ENCODE measurements at regions not wholly inside any gene's neighbourhood (a gene's known extent, or its start where the extent isn't known, plus 50 kb on each side); places are given as distances from the start of the nearest gene placed in this dataset.

GRCh38 chr18:75679331-75679730 is 251.8 kb upstream of the SMIM21 start:
- no peaks in the 10 kb centered on the region for H3K4me1 ChIP-seq (ENCODE audit: control insufficient read depth, extremely low read depth, insufficient read depth, low read length)
- no peaks in the 10 kb centered on the region for H4K20me1 ChIP-seq (ENCODE audit: control insufficient read depth, extremely low read depth, insufficient read depth, low read length)
- no peak overlapping the region for H3K9ac ChIP-seq (ENCODE audit: insufficient read depth, low read length)
- H3K4me2 ChIP-seq (ENCODE audit: extremely low read depth, insufficient read depth, low read length), result no peak overlapping the region
- no peaks in the 10 kb centered on the region for H3K79me2 ChIP-seq (ENCODE audit: control insufficient read depth, insufficient read depth, low read length)
- TF ChIP-seq EZH2 (IDR thresholded peaks at IDR 0.05; ENCODE audit: low read length, missing control alignments), result no peak
- TF ChIP-seq, protein P1, sequence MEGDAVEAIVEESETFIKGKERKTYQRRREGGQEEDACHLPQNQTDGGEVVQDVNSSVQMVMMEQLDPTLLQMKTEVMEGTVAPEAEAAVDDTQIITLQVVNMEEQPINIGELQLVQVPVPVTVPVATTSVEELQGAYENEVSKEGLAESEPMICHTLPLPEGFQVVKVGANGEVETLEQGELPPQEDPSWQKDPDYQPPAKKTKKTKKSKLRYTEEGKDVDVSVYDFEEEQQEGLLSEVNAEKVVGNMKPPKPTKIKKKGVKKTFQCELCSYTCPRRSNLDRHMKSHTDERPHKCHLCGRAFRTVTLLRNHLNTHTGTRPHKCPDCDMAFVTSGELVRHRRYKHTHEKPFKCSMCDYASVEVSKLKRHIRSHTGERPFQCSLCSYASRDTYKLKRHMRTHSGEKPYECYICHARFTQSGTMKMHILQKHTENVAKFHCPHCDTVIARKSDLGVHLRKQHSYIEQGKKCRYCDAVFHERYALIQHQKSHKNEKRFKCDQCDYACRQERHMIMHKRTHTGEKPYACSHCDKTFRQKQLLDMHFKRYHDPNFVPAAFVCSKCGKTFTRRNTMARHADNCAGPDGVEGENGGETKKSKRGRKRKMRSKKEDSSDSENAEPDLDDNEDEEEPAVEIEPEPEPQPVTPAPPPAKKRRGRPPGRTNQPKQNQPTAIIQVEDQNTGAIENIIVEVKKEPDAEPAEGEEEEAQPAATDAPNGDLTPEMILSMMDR (conservative IDR thresholded peaks at IDR 0.05 in 1 of 2, IDR thresholded peaks at IDR 0.05 in 1 of 2; ENCODE audit: low read depth in 1 of 2, low read length in 2 of 2), result no peak
- H2AFZ ChIP-seq (ENCODE audit: low read length), result no peak overlapping the region
- no peaks in the 10 kb centered on the region for H3K27me3 ChIP-seq (ENCODE audit: control insufficient read depth, insufficient read depth, low read length)
- H3K27ac ChIP-seq (ENCODE audit: insufficient read depth, low read length), result no peak overlapping the region
- no peak overlapping the region for H3K4me3 ChIP-seq (replicated peaks in 1 of 4; ENCODE audit: control extremely low read depth in 1 of 4, insufficient read depth in 1 of 4, low read depth in 3 of 4, low read length in 4 of 4)
- no peaks in the 10 kb centered on the region for H3K9me3 ChIP-seq (ENCODE audit: control insufficient read depth, insufficient read depth, low read depth, low read length)
- DNase-seq (ENCODE audit: low read depth in 2 of 2), result no peak
- no peaks in the 10 kb centered on the region for H3K36me3 ChIP-seq (ENCODE audit: control insufficient read depth, insufficient read depth, low read length)

- TF ChIP-seq, protein P1 (conservative IDR thresholded peaks at IDR 0.05 in 1 of 2, IDR thresholded peaks at IDR 0.05 in 1 of 2; ENCODE audit: low read depth in 1 of 2, low read length in 2 of 2), result no peak
- TF ChIP-seq EZH2 (IDR thresholded peaks at IDR 0.05; ENCODE audit: low read length, missing control alignments), result no peak
- H4K20me1 ChIP-seq (ENCODE audit: control insufficient read depth, extremely low read depth, insufficient read depth, low read length), result no peaks in the 10 kb centered on the region
- no peak overlapping the region for H3K27ac ChIP-seq (ENCODE audit: insufficient read depth, low read length)
- no peak overlapping the region for H3K4me2 ChIP-seq (ENCODE audit: extremely low read depth, insufficient read depth, low read length)
- no peaks in the 10 kb centered on the region for H3K4me1 ChIP-seq (ENCODE audit: control insufficient read depth, extremely low read depth, insufficient read depth, low read length)
- DNase-seq (ENCODE audit: low read depth in 2 of 2), result peak in 1 of 2 donors; percentile 14
- no peaks in the 10 kb centered on the region for H3K9me3 ChIP-seq (ENCODE audit: control insufficient read depth, insufficient read depth, low read depth, low read length)
- no peak overlapping the region for H3K9ac ChIP-seq (ENCODE audit: insufficient read depth, low read length)
- H3K79me2 ChIP-seq (ENCODE audit: control insufficient read depth, insufficient read depth, low read length), result no peaks in the 10 kb centered on the region
- H3K4me3 ChIP-seq (replicated peaks in 1 of 4; ENCODE audit: control extremely low read depth in 1 of 4, insufficient read depth in 1 of 4, low read depth in 3 of 4, low read length in 4 of 4), result no peak overlapping the region
- no peaks in the 10 kb centered on the region for H3K36me3 ChIP-seq (ENCODE audit: control insufficient read depth, insufficient read depth, low read length)
- H2AFZ ChIP-seq (ENCODE audit: low read length), result no peak overlapping the region
- H3K27me3 ChIP-seq (ENCODE audit: control insufficient read depth, insufficient read depth, low read length), result no peaks in the 10 kb centered on the region
These were observed 251.1 kb upstream of the SMIM21 start for GRCh38 chr18:75678627-75679026.

DNA sequence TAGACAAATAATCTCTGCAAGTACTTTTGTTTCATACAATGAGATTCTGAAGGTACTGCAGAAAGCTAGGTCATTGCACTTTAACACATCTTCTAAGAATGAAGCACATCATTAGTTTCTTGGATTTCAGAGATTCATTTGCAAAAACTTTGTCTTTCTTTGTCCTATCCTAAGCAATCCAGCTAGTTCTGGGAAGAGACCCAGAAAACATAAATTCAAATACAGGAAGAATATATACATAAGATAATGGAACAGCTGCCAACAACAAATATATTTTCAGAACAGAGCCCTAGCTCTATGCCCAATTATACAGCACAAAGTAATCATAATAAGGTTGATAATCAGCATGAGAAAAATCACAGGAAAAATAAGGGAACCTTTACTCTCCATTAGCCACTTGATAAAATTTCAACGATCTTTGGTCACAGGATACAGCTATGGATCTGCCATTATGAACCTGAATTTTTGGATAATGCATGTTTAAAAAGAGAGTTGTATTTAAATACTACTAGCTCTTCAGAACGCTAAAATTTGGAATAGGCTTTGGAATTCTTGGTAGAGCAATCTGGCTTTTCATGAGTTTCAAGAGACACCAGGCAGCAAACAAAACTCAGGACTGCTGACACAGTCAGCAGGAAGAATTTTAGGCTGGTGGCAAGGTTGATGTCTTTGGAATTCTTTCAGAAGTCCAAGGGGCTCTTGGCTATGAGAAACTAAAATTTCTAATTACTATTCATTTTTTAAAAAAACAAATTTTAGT is 250.4 kb upstream of the SMIM21 start:
- Histone ChIP-seq H4K20me1 (ENCODE audit: control insufficient read depth, extremely low read depth, insufficient read depth, low read length) (no peaks in the 10 kb centered on the region), H3K4me3 (replicated peaks in 1 of 4; ENCODE audit: control extremely low read depth in 1 of 4, insufficient read depth in 1 of 4, low read depth in 3 of 4, low read length in 4 of 4) (no peak overlapping the region), H3K4me2 (ENCODE audit: extremely low read depth, insufficient read depth, low read length) (no peak overlapping the region), H3K36me3 (ENCODE audit: control insufficient read depth, insufficient read depth, low read length) (no peaks in the 10 kb centered on the region), H3K79me2 (ENCODE audit: control insufficient read depth, insufficient read depth, low read length) (no peaks in the 10 kb centered on the region), H3K9ac (ENCODE audit: insufficient read depth, low read length) (no peak overlapping the region), H3K4me1 (ENCODE audit: control insufficient read depth, extremely low read depth, insufficient read depth, low read length) (no peaks in the 10 kb centered on the region), H3K27me3 (ENCODE audit: control insufficient read depth, insufficient read depth, low read length) (no peaks in the 10 kb centered on the region), H3K9me3 (ENCODE audit: control insufficient read depth, insufficient read depth, low read depth, low read length) (no peaks in the 10 kb centered on the region), H3K27ac (ENCODE audit: insufficient read depth, low read length) (no peak overlapping the region), H2AFZ (ENCODE audit: low read length) (no peak overlapping the region)
- TF ChIP-seq, protein P1 (conservative IDR thresholded peaks at IDR 0.05 in 1 of 2, IDR thresholded peaks at IDR 0.05 in 1 of 2; ENCODE audit: low read depth in 1 of 2, low read length in 2 of 2), result no peak
- TF ChIP-seq EZH2 (IDR thresholded peaks at IDR 0.05; ENCODE audit: low read length, missing control alignments), result no peak
- DNase-seq (ENCODE audit: low read depth in 2 of 2), result no peak

Data from fibroblast of lung (primary cell).